Ectodermal cell (in vitro differentiated cells): ENCODE measurements at regions not wholly inside any gene's neighbourhood (a gene's known extent, or its start where the extent isn't known, plus 50 kb on each side); places are given as distances from the start of the nearest gene placed in this dataset.

Experiments
- H3K27ac ChIP-seq: 2 replicates; pipeline ENCODE4 v1.7.0; 2013; ENCODE audit warnings: mild to moderate bottlenecking, low read depth, low read length; ENCODE audit not compliant: insufficient read depth, poor library complexity, severe bottlenecking
- H3K27me3 ChIP-seq: 2 replicates; pipeline ENCODE4 v1.7.0; 2013; ENCODE audit warnings: mild to moderate bottlenecking, low read length; ENCODE audit not compliant: insufficient read depth, control insufficient read depth, poor library complexity, severe bottlenecking
- H3K36me3 ChIP-seq: one replicate; pipeline ENCODE4 v1.7.0; 2013; ENCODE audit warnings: low read length; ENCODE audit not compliant: control insufficient read depth, insufficient read depth
- H3K4me1 ChIP-seq: one replicate; pipeline ENCODE4 v1.7.0; 2013; ENCODE audit warnings: low read length; ENCODE audit not compliant: control insufficient read depth, insufficient read depth
- H3K4me3 ChIP-seq: 2 replicates; pipeline ENCODE4 v1.7.0; 2013; ENCODE audit warnings: low read depth, low read length, control low read depth; ENCODE audit not compliant: insufficient read depth
- H3K9me3 ChIP-seq: 2 replicates; pipeline ENCODE4 v1.7.0; 2013; ENCODE audit warnings: mild to moderate bottlenecking, low read length, moderate library complexity; ENCODE audit not compliant: control insufficient read depth
- WGBS, 2 experiments: methylation state at CpG; one replicate each; pipeline ENCODE4 v1.1.7; 2013; ENCODE audit warnings: missing lambda C conversion rate in 2 of 2; 5-methylcytosine and 5-hydroxymethylcytosine counted together

- Histone ChIP-seq H3K4me1 (no peaks in the 10 kb centered on the region), H3K27ac (no peak overlapping the region), H3K36me3 (no peaks in the 10 kb centered on the region), H3K4me3 (no peak overlapping the region), H3K27me3 (no peaks in the 10 kb centered on the region), H3K9me3 (no peaks in the 10 kb centered on the region)
- WGBS, 2 experiments, result 74 to 90% methylated on average over 2 of the region's 2 CpGs
These were observed 118.9 kb upstream of the TANK start for GRCh38 chr2:161041356-161041755.

- Histone ChIP-seq H3K36me3 (no peaks in the 10 kb centered on the region), H3K4me1 (no peaks in the 10 kb centered on the region), H3K27ac (no peak overlapping the region), H3K9me3 (no peaks in the 10 kb centered on the region), H3K27me3 (no peaks in the 10 kb centered on the region), H3K4me3 (no peak overlapping the region)
- WGBS, 2 experiments, result 84 to 85% methylated on average over 2 of the region's 2 CpGs
These were observed 117.1 kb upstream of the TANK start for GRCh38 chr2:161042990-161043625.

DNA sequence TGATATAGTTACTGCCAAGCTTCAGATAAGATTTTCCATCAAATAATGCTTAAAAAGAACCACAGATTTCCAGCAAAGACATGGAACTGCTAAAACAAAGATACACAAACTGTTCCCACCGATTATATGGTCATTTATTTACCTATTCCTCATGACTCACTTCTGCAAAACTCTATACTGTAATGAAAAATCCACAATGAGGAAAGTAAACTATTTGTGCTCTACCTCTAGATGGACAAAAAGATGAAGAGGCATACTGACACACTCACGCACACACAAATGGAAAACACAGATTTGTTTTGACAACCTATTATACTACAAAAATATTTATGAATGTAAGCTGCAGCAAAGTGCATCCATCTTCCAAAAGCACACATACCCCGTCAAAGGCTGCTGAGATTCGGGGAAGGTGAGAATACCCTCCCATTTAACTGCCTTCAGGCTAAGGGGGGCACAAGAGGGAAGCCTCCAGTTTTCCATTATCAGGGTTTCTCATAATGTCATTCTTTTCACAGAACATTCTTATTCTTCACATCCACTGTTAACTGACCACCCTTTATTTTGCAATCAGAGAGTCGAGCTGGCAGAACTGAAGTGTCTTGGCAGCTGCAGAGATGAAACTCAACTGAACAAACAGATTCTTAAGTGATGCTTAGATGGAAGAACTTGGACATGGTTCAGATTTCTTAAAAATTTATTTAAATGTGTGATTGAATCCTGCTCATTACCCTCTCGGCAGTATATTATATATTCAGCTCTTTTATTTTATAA lies 115.9 kb upstream of the TANK start:
- Histone ChIP-seq H3K9me3 (no peaks in the 10 kb centered on the region), H3K4me3 (no peak overlapping the region), H3K36me3 (no peaks in the 10 kb centered on the region), H3K4me1 (no peaks in the 10 kb centered on the region), H3K27me3 (no peaks in the 10 kb centered on the region), H3K27ac (no peak overlapping the region)
- WGBS, 2 experiments, result 90 to 91% methylated on average over 4 to 5 of the region's 6 CpGs

GRCh38 chr2:161044921-161045320 lies 115.3 kb upstream of the TANK start:
- H3K27ac ChIP-seq, result no peak overlapping the region
- H3K4me3 ChIP-seq, result no peak overlapping the region
- H3K36me3 ChIP-seq, result no peaks in the 10 kb centered on the region
- no peaks in the 10 kb centered on the region for H3K27me3 ChIP-seq
- WGBS, 2 experiments, result 83 to 88% methylated on average over 1 of the region's 1 CpG
- H3K4me1 ChIP-seq, result no peaks in the 10 kb centered on the region
- no peaks in the 10 kb centered on the region for H3K9me3 ChIP-seq

DNA sequence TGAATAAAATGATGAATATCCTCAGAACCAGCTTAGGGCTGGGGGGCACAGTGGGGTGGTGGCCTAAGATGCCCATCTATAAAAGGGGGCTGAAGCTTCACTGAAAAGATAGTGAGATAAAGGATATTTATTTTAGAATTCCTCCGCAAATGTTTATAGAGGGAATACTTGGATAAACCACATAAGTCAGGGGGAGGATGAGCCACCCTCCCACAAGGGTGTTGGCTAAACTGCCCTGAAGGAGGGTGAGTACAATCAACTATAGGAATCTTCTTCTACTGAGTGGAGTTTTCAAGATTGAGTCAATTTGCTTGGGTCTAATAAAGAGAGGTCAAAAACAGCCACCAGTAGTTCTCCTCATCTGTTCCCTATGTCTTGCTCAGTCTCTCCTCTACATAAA lies 114.5 kb upstream of the TANK start:
- H3K27ac ChIP-seq, result no peak overlapping the region
- H3K27me3 ChIP-seq, result no peaks in the 10 kb centered on the region
- H3K4me3 ChIP-seq, result no peak overlapping the region
- no peaks in the 10 kb centered on the region for H3K9me3 ChIP-seq
- H3K4me1 ChIP-seq, result no peaks in the 10 kb centered on the region
- WGBS, 2 experiments, result 94 to 100% methylated on average over 1 of the region's 1 CpG
- no peaks in the 10 kb centered on the region for H3K36me3 ChIP-seq

DNA sequence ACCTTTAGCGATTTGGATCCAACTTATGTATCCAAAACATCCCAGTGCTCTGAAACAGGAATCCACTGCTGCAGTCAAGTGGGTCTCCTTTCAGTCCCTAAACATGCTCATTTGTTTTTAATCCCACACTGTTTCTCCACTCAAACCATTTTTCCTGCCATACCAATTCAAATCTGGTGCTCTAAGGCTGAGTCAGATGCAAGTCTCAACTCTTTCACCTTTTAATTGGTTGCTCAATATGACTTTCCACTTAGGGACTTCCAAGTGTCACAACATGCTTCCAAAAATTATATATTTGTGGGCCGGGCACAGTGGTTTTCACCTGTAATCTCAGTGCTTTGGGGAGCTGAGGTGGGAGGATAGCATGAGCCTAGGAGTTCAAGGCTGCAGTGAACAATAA lies 113.4 kb upstream of the TANK start:
- no peaks in the 10 kb centered on the region for H3K27me3 ChIP-seq
- no peaks in the 10 kb centered on the region for H3K4me1 ChIP-seq
- H3K9me3 ChIP-seq, result no peaks in the 10 kb centered on the region
- 92 to 94% methylated on average over 2 of the region's 2 CpGs for WGBS, 2 experiments
- H3K36me3 ChIP-seq, result no peaks in the 10 kb centered on the region
- no peak overlapping the region for H3K27ac ChIP-seq
- no peak overlapping the region for H3K4me3 ChIP-seq

GRCh38 chr2:161048317-161048716 lies 111.9 kb upstream of the TANK start:
- no peaks in the 10 kb centered on the region for H3K27me3 ChIP-seq
- no peak overlapping the region for H3K4me3 ChIP-seq
- no peaks in the 10 kb centered on the region for H3K36me3 ChIP-seq
- 49 to 59% methylated on average over 3 of the region's 3 CpGs for WGBS, 2 experiments
- H3K9me3 ChIP-seq, result no peaks in the 10 kb centered on the region
- H3K27ac ChIP-seq, result no peak overlapping the region
- H3K4me1 ChIP-seq, result no peaks in the 10 kb centered on the region

DNA sequence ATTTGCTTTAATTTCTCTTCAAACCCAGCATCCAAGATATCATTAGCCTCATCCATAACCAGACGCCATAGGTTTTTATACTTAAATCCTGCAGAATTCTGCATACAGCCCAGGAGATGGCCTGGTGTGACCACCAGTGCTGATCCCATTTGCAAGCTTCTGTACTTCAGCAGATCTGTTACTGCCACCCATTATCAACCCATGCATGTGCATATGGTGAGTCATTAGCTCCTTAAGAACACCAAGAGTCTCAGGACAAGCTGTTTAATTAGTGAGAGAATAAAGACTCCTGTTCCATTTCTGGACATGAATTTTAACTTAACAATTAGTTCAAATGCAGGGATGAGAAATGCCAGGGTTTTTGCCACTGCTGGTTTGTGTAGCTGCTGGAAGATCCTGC lies 110.7 kb upstream of the TANK start:
- H3K9me3 ChIP-seq, result no peaks in the 10 kb centered on the region
- 85% methylated on average over 1 of the region's 1 CpG for WGBS, 2 experiments
- no peak overlapping the region for H3K4me3 ChIP-seq
- no peaks in the 10 kb centered on the region for H3K36me3 ChIP-seq
- H3K27ac ChIP-seq, result no peak overlapping the region
- no peaks in the 10 kb centered on the region for H3K27me3 ChIP-seq
- H3K4me1 ChIP-seq, result no peaks in the 10 kb centered on the region

GRCh38 chr2:161052214-161052613 lies 108.0 kb upstream of the TANK start:
- WGBS, 2 experiments, result 88% methylated on average over 1 of the region's 1 CpG
- H3K27ac ChIP-seq, result no peak overlapping the region
- H3K36me3 ChIP-seq, result no peaks in the 10 kb centered on the region
- no peaks in the 10 kb centered on the region for H3K27me3 ChIP-seq
- H3K4me3 ChIP-seq, result no peak overlapping the region
- no peaks in the 10 kb centered on the region for H3K9me3 ChIP-seq
- H3K4me1 ChIP-seq, result no peaks in the 10 kb centered on the region

DNA sequence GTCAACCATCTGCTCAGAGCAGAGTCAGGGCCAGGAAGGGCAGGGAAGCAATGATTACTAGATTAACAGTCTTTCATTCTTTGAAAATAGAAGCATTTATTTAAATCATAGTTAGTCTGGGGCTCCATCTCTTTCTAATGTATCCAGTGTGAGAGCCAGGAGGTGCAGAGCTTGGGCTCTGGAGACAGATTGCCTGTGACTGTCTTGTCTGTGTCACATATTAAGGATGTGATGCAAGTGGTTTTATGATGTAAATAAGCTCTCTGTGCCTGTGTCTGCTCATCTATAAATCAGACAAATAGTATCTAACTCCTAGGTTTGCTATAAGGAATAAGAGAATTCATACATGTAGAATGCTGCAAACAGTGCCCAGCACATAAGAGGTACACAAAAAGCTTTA lies 104.9 kb upstream of the TANK start:
- Histone ChIP-seq H3K4me1 (no peaks in the 10 kb centered on the region), H3K9me3 (no peaks in the 10 kb centered on the region), H3K36me3 (no peaks in the 10 kb centered on the region), H3K27ac (no peak overlapping the region), H3K4me3 (no peak overlapping the region), H3K27me3 (no peaks in the 10 kb centered on the region)
